Caki2 (cell line): ENCODE measurements at regions not wholly inside any gene's neighbourhood (a gene's known extent, or its start where the extent isn't known, plus 50 kb on each side); places are given as distances from the start of the nearest gene placed in this dataset.

Experiments used
- DNase-seq: peaks from one replicate; pipeline ENCODE4 v3.0.0-alpha.2; 2015; ENCODE audit warnings: low read depth
- in situ Hi-C: cut with HindIII; loops from 2 replicates; pipeline ENCODE4 v1.10.0; 2016; ENCODE audit warnings: low sequenced_read_pairs, low pct_unique_long_range_greater_than_20kb, mixed read lengths

- no peak for DNase-seq
- in situ Hi-C loops = no loop called here
Observed at GRCh38 chr12:93156086-93156716, 221.5 kb upstream of the NUDT4 start.

GRCh38 chr12:93157279-93157678, 220.4 kb upstream of the NUDT4 start:
- DNase-seq = no peak
- in situ Hi-C loops = no loop called here

- in situ Hi-C loops = no loop called here
- DNase-seq = no peak
Observed at GRCh38 chr12:93158065-93158843, 219.5 kb upstream of the NUDT4 start.

- DNase-seq = no peak
- in situ Hi-C loops = no loop called here
Observed at GRCh38 chr12:93163260-93164036, 214.3 kb upstream of the NUDT4 start.

GRCh38 chr12:93164103-93164880, 213.4 kb upstream of the NUDT4 start:
- DNase-seq = no peak
- in situ Hi-C loops = no loop called here

GRCh38 chr12:93165384-93165932, 212.3 kb upstream of the NUDT4 start:
- DNase-seq = no peak
- in situ Hi-C loops = no loop called here

GRCh38 chr12:93166541-93167307, 211.0 kb upstream of the NUDT4 start:
- in situ Hi-C loops = no loop called here
- DNase-seq = no peak

GRCh38 chr12:93167331-93167730, 210.4 kb upstream of the NUDT4 start:
- in situ Hi-C loops = no loop called here
- no peak for DNase-seq

- no peak for DNase-seq
Observed at GRCh38 chr12:93167841-93168492, 209.8 kb upstream of the NUDT4 start.

GRCh38 chr12:93168751-93169150, 209.0 kb upstream of the NUDT4 start:
- in situ Hi-C loops = no loop called here
- DNase-seq = no peak

More at GRCh38 chr12:93167841-93168492, 209.8 kb upstream of the NUDT4 start:
- in situ Hi-C loops = no loop called here

- DNase-seq = no peak
- in situ Hi-C loops = no loop called here
Observed at GRCh38 chr12:93169536-93169935, 208.2 kb upstream of the NUDT4 start.

- in situ Hi-C loops = no loop called here
- no peak for DNase-seq
Observed at GRCh38 chr12:93170928-93171327, 206.8 kb upstream of the NUDT4 start.

GRCh38 chr12:93173178-93173957, 204.4 kb upstream of the NUDT4 start:
- in situ Hi-C loops = no loop called here
- no peak for DNase-seq

GRCh38 chr12:93174048-93174447, 203.7 kb upstream of the NUDT4 start:
- no peak for DNase-seq
- in situ Hi-C loops = no loop called here

GRCh38 chr12:93174473-93174872, 203.3 kb upstream of the NUDT4 start:
- in situ Hi-C loops = no loop called here
- no peak for DNase-seq

- no peak for DNase-seq
- in situ Hi-C loops = no loop called here
Observed at GRCh38 chr12:93176165-93176564, 201.6 kb upstream of the NUDT4 start.
